PC-9 (cell line): ENCODE measurements at regions not wholly inside any gene's neighbourhood (a gene's known extent, or its start where the extent isn't known, plus 50 kb on each side); places are given as distances from the start of the nearest gene placed in this dataset.

Experiments used
- CTCF ChIP-seq: fragments of 200-600 bp; sonication (generic); conservative IDR thresholded peaks from 2 replicates; pipeline ENCODE4 v1.6.1; 2017; ENCODE audit warnings: mixed run types, antibody characterized with exemption, mild to moderate bottlenecking, moderate library complexity
- EZH2 ChIP-seq: fragments of 200-600 bp; sonication (generic); IDR thresholded peaks from 2 replicates; pipeline ENCODE4 v1.8.0; 2017; ENCODE audit warnings: antibody characterized with exemption, low read depth

GRCh38 chr1:199646761-199647160 lies 380.7 kb upstream of the NR5A2 start:
- TF ChIP-seq CTCF (no peak), EZH2 (no peak)
